OCI-LY1 (cell line): ENCODE measurements at regions not wholly inside any gene's neighbourhood (a gene's known extent, or its start where the extent isn't known, plus 50 kb on each side); places are given as distances from the start of the nearest gene placed in this dataset.

Experiments used
- CTCF ChIP-seq: fragments of 200-600 bp; sonication (generic), shearing (Covaris generic); IDR thresholded peaks from 2 replicates; pipeline ENCODE4 v1.5.1; 2017; ENCODE audit warnings: mild to moderate bottlenecking, antibody characterized with exemption, low read length, moderate library complexity, mixed read lengths
- EZH2 ChIP-seq: fragments of 200-600 bp; sonication (generic), shearing (Covaris generic); IDR thresholded peaks from 2 replicates; pipeline ENCODE4 v1.8.0; 2017; ENCODE audit warnings: borderline replicate concordance, mixed run types, mild to moderate bottlenecking, antibody characterized with exemption, low read length, moderate library complexity, mixed read lengths

GRCh38 chr3:16113704-16114103, 60.8 kb upstream of the GALNT15 start:
- TF ChIP-seq CTCF, result no peak
- no peak for TF ChIP-seq EZH2
